NCI-H1930 (cell line): ENCODE measurements at regions not wholly inside any gene's neighbourhood (a gene's known extent, or its start where the extent isn't known, plus 50 kb on each side); places are given as distances from the start of the nearest gene placed in this dataset.

Experiments
- DNase-seq, 2 experiments: peaks; one replicate each; lab custom pipeline; 2025; lab: John Stamatoyannopoulos, UW

GRCh38 chr20:21653628-21654027 lies 51.8 kb upstream of the PAX1 start:
- DNase-seq, result no peak

DNA sequence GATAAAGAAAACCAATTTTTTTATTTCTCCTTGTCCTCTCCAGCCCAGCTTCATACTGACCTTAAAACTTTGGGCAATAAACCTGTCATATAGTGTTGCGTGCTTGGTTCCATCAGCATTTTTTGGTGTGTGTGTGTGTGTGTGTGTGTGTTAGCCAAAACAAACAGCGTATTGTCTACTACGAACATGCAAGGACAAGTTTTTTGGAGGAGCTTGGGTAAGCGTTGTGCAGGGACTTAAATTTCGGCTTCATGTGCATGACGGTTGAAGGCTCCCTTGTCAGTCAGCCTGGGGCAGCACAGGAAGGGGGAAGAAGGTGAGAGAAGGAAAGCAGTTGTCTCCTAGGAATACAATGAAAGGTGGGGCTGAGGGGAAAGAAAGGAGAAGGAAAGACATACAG lies 62.0 kb upstream of the PAX1 start:
- no peak for DNase-seq

DNA sequence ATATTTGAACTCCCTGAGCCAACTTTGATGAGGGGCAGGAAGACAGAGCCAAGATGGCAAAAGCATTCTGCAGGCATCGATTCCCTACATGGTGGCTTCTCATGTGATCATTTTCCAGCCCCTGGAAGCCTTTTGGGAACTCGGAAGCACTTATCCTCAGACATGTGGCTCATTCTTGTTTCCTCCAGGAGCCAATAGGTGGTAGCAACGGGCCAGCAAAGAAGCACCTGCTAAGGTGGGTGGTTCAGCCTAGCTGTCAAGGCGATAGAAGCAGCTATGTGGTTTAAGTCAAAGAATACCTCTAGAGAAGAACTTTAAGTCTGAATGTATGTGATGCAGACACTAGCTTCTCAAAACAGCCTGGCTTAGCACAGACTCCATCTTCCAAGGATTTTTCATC lies 64.9 kb upstream of the PAX1 start:
- peak; percentile 28 to 52 for DNase-seq

GRCh38 chr20:21633829-21634228 lies 71.6 kb upstream of the PAX1 start:
- no peak for DNase-seq

DNA sequence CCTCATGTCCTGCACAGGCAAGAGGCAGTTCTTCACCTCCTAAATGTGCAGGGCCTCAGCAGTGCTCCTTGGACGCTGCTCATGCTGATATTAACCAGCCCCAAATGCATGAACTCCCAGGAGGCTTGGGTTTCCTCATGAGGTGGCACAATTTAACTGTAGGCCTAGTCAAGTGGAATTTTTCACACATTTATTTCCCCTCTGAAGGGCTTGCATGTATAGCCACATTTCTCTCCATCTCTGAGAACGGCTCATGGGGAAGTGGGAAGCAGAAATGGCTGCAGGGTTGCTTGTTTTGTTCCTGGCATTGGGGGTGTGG lies 72.8 kb upstream of the PAX1 start:
- no peak for DNase-seq

DNA sequence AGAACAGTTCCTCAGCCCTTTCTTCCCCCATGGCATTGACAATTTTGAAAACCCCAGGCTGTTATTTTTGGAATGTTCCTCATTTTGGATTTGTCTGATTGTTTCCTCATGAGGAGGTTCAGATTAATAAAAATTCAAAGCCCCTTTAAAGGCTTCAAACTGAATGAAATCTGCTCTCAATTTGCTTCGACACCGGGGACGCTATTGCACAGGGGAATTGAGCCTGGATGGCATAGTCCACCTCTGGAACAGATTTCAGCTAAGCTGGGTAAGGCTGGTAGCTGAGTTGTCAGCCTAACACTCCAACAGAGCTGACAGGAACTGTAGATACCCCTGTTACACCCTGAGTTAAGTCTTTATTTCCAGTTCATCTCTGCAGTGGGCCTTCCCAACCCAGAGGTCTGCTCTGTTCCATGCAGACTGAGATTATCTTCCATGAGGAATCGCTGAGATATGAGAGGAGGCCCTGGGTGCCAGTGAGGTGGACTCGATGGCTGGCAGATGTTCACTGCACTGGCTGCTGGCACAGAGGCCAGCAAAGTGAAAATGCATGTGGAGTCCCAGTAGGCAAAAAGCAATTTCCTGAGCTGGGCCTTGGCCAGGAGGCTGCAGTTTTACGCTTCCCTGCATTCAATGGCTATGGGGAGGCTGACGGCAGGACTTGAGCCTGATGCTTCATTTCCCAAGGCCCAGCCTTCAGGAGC lies 73.3 kb upstream of the PAX1 start:
- no peak for DNase-seq

- DNase-seq, result no peak
Measured at GRCh38 chr20:21628800-21629199, 76.7 kb upstream of the PAX1 start.

DNA sequence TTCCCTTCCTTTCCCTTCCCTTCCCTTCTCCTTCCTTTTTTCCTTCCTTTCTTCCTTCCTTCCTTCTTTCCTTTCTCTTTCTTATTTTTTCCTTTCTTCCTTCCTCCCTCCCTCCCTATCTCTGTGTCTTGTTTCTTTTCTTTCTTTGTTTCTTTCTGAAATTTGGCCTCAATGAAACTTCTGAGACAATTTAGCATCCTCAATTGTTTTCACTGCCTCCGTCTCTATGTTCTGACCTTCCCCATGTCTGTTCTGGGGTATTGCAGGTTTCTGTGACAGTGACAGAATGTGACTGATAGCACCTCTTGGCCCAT lies 81.7 kb upstream of the PAX1 start:
- DNase-seq, result no peak

DNA sequence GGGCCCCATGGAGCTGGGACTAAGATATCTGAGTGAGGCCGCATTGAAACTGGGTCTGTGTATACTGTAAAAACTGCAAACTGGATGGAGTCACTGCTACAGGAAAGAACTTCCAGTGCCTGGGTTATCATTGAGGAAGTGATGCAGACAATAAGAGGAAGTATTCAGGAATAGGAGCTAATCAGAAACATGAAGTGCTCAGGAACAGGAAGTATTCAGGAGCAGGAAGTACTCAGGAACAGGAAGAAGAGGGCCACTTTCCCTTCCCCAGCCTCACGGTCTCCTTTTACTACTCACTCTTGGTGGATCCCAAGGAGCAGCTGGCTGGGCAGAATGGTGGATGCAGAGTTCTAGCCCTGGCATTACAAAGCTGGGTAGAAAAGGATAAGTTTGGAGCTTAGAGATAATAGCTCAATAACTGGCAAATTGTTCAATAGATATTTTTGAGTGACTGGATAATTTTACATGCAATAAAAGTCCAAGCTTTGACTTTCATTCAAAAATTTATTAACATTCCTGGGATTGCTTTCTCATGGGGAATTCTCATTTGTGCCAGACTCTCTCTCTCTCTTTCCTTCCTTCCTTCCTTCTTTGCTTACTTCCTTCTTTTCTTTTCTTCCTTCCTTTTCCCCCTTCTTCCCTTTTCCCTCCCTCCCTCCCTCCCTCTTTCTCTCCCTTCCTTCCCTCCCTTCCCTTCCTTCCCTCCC lies 82.2 kb upstream of the PAX1 start:
- no peak for DNase-seq

- DNase-seq, result no peak
Measured at GRCh38 chr20:21622097-21622857, 83.2 kb upstream of the PAX1 start.

GRCh38 chr20:21618759-21619416 lies 86.6 kb upstream of the PAX1 start:
- DNase-seq, result no peak

DNA sequence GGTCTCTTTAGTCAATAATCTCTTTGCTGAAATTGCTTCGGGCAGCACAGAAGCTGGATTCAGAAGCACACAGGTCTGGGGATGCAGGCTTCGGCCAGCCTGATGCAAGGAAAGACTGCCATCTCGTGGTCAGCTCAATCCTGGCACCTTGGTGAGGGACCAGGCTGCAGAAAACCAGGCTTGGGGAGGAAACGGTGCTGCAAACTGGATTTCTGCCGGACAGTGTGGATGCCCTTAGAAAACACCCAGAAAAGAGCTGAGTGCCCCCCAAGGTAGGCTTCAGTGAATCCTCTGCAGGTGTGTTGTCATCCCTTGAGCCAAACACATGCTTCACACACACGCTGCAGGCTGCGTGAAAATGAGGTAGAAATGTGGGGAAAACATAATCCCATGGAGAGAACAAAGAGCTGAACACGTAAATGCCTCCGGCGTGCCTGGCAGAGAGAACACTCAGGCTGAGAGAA lies 89.8 kb upstream of the PAX1 start:
- DNase-seq, result peak; percentile 70 to 72

- no peak for DNase-seq
Measured at GRCh38 chr20:21614980-21615379, 90.5 kb upstream of the PAX1 start.

DNA sequence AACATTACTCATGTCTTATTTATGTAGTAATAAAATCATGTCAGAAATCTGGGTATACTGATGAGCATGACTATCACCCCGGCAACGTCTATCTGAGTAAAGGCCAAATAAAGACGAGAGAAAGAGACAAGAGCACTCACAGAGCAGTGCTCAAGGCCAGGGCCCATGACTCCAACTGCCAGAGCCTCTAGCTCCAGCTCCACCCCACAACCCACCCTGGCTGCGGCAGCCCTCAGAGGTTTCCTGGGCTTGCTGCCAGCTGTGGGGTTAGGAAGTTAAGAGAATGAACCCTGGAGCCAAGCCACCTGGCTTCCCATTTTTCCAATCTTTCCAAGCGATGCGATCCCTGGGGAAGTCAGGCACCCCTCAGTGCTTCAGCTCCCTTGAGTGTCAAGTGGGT lies 92.0 kb upstream of the PAX1 start:
- DNase-seq, result no peak

GRCh38 chr20:21609981-21610380 lies 95.5 kb upstream of the PAX1 start:
- DNase-seq, result no peak

DNA sequence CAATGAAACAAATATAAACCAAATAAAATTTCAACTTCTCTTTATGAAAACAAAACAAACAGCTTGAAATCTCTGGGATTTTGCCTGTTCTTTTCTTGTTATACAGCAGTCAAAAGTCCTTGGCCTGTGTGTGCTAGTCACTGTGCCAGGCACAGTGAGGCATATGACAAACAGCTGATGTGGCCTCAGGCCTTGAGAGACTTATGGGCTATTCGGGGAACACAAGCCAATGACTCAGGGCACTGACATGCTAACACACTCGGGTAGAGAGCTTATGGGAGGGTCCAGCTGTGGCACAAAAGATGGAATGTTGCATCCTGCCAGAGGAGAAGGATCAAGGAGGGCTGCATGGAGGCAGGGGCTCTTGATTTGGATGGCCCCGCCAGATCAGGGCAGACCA lies 95.4 kb upstream of the NKX2-2 start:
- DNase-seq, result no peak

- no peak for DNase-seq
Measured at GRCh38 chr20:21608777-21609176, 94.9 kb upstream of the NKX2-2 start.

GRCh38 chr20:21607971-21608725 lies 94.3 kb upstream of the NKX2-2 start:
- no peak for DNase-seq

DNA sequence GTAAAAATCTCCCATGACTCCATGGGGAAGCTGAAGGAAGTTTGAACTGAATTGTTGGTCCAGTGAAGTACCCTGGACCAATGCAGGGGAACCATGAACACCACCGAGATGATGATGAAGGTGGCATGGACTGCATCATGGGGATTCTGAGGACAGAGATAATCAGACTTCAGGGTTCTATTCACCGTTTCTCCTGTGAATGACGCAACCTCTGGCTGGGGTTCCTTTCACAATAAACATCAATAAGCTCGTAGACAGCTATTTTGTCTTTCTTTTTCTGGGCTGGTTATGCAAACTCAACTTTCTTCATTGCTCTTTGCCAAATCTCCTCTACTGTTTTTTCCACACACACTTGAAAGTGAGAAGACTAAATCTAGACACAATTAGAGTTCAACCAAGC lies 87.9 kb upstream of the NKX2-2 start:
- no peak for DNase-seq

- DNase-seq, result no peak
Measured at GRCh38 chr20:21586682-21587081, 72.8 kb upstream of the NKX2-2 start.

DNA sequence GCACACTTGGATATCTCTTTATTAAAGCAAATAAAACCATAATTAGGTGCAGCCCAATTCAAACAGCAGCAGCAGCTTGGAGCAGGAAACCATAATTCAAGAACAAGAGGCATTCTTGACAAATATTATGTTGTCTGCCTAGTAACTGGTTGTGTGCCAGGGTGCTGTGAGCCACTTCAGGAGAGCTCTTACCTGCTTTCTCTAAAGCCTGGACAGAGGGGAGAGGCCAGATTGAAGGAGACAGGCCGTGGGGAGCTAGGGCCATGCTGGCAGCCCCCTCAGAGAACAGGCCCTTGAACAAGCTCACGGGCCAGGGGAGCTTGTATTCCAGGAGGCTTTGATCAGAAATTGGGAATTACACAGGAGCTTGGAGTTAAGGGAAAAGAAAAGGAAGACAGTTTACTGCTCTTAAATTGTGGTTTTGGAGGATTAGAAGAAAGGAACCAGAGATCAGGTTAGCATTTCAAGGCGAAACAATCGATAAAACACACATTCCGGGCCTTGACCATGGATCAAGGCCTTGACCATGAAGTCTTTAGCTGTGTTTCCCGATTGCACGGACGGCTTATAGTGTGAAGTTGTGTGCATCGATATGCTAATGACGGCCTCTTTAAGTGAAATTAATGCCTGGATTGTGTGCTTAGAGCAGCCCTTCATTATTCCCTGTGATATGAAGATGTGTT lies 69.8 kb upstream of the NKX2-2 start:
- no peak for DNase-seq

DNA sequence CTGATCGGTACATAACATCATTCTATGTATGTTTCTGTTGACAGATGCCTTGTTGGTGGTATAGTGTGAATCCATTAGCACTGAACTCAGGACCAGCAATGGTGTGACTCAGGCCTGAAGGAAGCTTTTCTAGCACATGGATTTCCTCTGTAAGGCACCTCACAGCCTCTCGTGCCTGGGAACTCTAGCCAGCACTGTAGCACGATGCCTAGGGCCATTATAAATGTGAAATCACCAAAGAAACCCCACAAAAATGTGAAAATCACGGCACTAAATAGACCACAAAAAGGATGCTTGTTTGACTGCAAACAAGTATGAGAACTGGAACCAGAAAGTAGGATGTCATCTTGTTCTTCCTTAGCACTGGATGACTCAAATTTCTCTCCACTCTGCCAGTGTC lies 63.7 kb upstream of the NKX2-2 start:
- no peak for DNase-seq
